Neutrophil (primary cell): ENCODE measurements at regions not wholly inside any gene's neighbourhood (a gene's known extent, or its start where the extent isn't known, plus 50 kb on each side); places are given as distances from the start of the nearest gene placed in this dataset.
"Not testable (repeated sequence)": the region's sequence is repeated elsewhere in the genome, so short reads cannot be mapped to it uniquely, and the experiment has no call there.

Source experiments
- H3K27ac ChIP-seq: fragments of 200-600 bp; sonication (generic); 2 replicates; pipeline ENCODE4 v1.5.1; 2016; ENCODE audit warnings: mild to moderate bottlenecking, moderate library complexity
- H3K27me3 ChIP-seq: fragments of 200-600 bp; sonication (generic); 2 replicates; pipeline ENCODE4 v1.6.0; 2016; ENCODE audit warnings: mild to moderate bottlenecking
- H3K36me3 ChIP-seq: fragments of 200-600 bp; sonication (generic); 2 replicates; pipeline ENCODE4 v1.5.1; 2017
- H3K4me1 ChIP-seq, 2 experiments: fragments of 200-600 bp in 1 of 2; sonication (generic) in 1 of 2; 1 replicate in 1 of 2; 2 replicates in 1 of 2; pipeline versions ENCODE4 v1.5.1 to v1.6.1; 2013 to 2016; ENCODE audit warnings: low read depth in 1 of 2, low read length in 1 of 2, mild to moderate bottlenecking in 1 of 2, moderate library complexity in 1 of 2; ENCODE audit not compliant: control insufficient read depth in 1 of 2, insufficient read depth in 1 of 2
- H3K4me3 ChIP-seq, 2 experiments: fragments of 200-600 bp in 1 of 2; sonication (generic) in 1 of 2; 1 replicate in 1 of 2; 2 replicates in 1 of 2; pipeline ENCODE4 v1.5.1; 2013 to 2016; ENCODE audit warnings: low read depth in 1 of 2, low read length in 1 of 2, mild to moderate bottlenecking in 1 of 2, moderate library complexity in 1 of 2
- H3K9me3 ChIP-seq: fragments of 200-600 bp; sonication (generic); 2 replicates; pipeline ENCODE4 v1.5.1; 2016
- CTCF ChIP-seq: fragments of 200-600 bp; sonication (generic); IDR thresholded peaks from 2 replicates; pipeline ENCODE4 v1.5.1; 2016; ENCODE audit warnings: antibody characterized with exemption

- no peak for TF ChIP-seq CTCF
- no peaks in the 10 kb centered on the region for H3K4me1 ChIP-seq
- no peak overlapping the region for H3K27ac ChIP-seq
- peaks cover 6% of the 10 kb centered on the region for H3K9me3 ChIP-seq
- H3K36me3 ChIP-seq, result no peaks in the 10 kb centered on the region
- H3K4me3 ChIP-seq, result no peak overlapping the region
- H3K27me3 ChIP-seq, result no peaks in the 10 kb centered on the region
These were observed 233.3 kb upstream of the EDNRA start for GRCh38 chr4:147247579-147247978.

- TF ChIP-seq CTCF, result no peak
- Histone ChIP-seq H3K36me3 (no peaks in the 10 kb centered on the region), H3K9me3 (peaks cover 6% of the 10 kb centered on the region), H3K4me3 (no peak overlapping the region), H3K27me3 (no peaks in the 10 kb centered on the region), H3K27ac (no peak overlapping the region), H3K4me1 (no peaks in the 10 kb centered on the region)
These were observed 230.8 kb upstream of the EDNRA start for GRCh38 chr4:147250062-147250461.

GRCh38 chr4:147255268-147255667 is 225.6 kb upstream of the EDNRA start:
- H3K27ac ChIP-seq, H3K27me3 ChIP-seq, H3K4me1 ChIP-seq, H3K9me3 ChIP-seq, H3K4me3 ChIP-seq, H3K36me3 ChIP-seq: not testable (repeated sequence)

- not testable (repeated sequence) for H3K27ac ChIP-seq, H3K27me3 ChIP-seq, H3K4me1 ChIP-seq, H3K9me3 ChIP-seq, H3K36me3 ChIP-seq, H3K4me3 ChIP-seq
These were observed 221.6 kb upstream of the EDNRA start for GRCh38 chr4:147259271-147259670.

- no peak for TF ChIP-seq CTCF
- no peak overlapping the region for H3K4me3 ChIP-seq
- H3K4me1 ChIP-seq, result no peaks in the 10 kb centered on the region
- no peaks in the 10 kb centered on the region for H3K9me3 ChIP-seq
- H3K27ac ChIP-seq, result no peak overlapping the region
- no peaks in the 10 kb centered on the region for H3K36me3 ChIP-seq
- no peaks in the 10 kb centered on the region for H3K27me3 ChIP-seq
These were observed 196.6 kb upstream of the EDNRA start for GRCh38 chr4:147284256-147284835.

GRCh38 chr4:147284935-147285334 is 196.0 kb upstream of the EDNRA start:
- Histone ChIP-seq H3K27ac (no peak overlapping the region), H3K4me3 (no peak overlapping the region), H3K9me3 (no peaks in the 10 kb centered on the region), H3K27me3 (no peaks in the 10 kb centered on the region), H3K4me1 (no peaks in the 10 kb centered on the region), H3K36me3 (no peaks in the 10 kb centered on the region)
- TF ChIP-seq CTCF, result no peak

GRCh38 chr4:147285751-147286150 is 195.1 kb upstream of the EDNRA start:
- Histone ChIP-seq H3K9me3 (no peaks in the 10 kb centered on the region), H3K27ac (no peak overlapping the region), H3K27me3 (no peaks in the 10 kb centered on the region), H3K4me3 (no peak overlapping the region), H3K36me3 (no peaks in the 10 kb centered on the region), H3K4me1 (no peaks in the 10 kb centered on the region)
- no peak for TF ChIP-seq CTCF
